GM13976 (cell line): ENCODE measurements at regions not wholly inside any gene's neighbourhood (a gene's known extent, or its start where the extent isn't known, plus 50 kb on each side); places are given as distances from the start of the nearest gene placed in this dataset.

ENCODE experiments used
- DNase-seq: peaks from one replicate; pipeline ENCODE4 v3.0.0; 2012; ENCODE audit warnings: low spot score
- CTCF ChIP-seq: IDR thresholded peaks from 2 replicates; pipeline ENCODE4 v1.5.1; 2012; ENCODE audit warnings: borderline replicate concordance, mild to moderate bottlenecking; ENCODE audit not compliant: insufficient read depth; ENCODE audit errors: extremely low read depth, missing control alignments, control extremely low read depth
- in situ Hi-C: fragments of 300-500 bp; cut with MboI; formaldehyde crosslinking; loops from one replicate; pipeline ENCODE4 v1.12.0; 2022; ENCODE audit warnings: low sequenced_read_pairs, mixed read lengths, inconsistent platforms; ENCODE audit not compliant: unreplicated experiment

DNA sequence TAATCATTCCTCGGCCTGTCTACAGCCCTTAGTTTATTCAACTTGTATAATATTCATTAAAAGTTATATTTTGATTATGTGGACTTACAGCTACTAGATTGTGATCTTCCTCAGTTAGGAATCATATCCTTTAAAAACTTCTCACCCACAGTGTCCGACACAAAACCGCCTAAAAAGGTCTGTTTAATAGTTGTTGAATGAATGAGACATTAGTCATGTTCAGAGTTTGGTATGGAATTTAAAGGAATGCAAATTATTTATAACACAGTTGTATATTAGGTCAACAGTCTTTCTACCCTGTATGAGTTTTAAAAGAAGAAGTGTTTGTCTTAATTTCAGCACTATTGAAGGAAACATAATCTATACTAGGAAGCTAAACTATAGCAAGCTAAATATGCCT is 390.0 kb downstream of the ARL4A start:
- no peak for DNase-seq

GRCh38 chr7:13078105-13078504 is 390.7 kb downstream of the ARL4A start:
- no peak for DNase-seq
- in situ Hi-C loops, result no loop called here

More for the DNA sequence above, 390.0 kb downstream of the ARL4A start:
- in situ Hi-C loops, result no loop called here
- TF ChIP-seq CTCF, result no peak

GRCh38 chr7:13090959-13091358 is 403.5 kb downstream of the ARL4A start:
- in situ Hi-C loops, result no loop called here
- no peak for DNase-seq
- no peak for TF ChIP-seq CTCF

More at GRCh38 chr7:13078105-13078504, 390.7 kb downstream of the ARL4A start:
- TF ChIP-seq CTCF, result no peak

- in situ Hi-C loops, result no loop called here
- no peak for DNase-seq
Observed at GRCh38 chr7:13091974-13092707, 404.7 kb downstream of the ARL4A start.

GRCh38 chr7:13092708-13093005 is 405.2 kb downstream of the ARL4A start:
- TF ChIP-seq CTCF, result no peak
- DNase-seq, result no peak
- in situ Hi-C loops, result no loop called here

More at GRCh38 chr7:13091974-13092707, 404.7 kb downstream of the ARL4A start:
- TF ChIP-seq CTCF, result no peak

DNA sequence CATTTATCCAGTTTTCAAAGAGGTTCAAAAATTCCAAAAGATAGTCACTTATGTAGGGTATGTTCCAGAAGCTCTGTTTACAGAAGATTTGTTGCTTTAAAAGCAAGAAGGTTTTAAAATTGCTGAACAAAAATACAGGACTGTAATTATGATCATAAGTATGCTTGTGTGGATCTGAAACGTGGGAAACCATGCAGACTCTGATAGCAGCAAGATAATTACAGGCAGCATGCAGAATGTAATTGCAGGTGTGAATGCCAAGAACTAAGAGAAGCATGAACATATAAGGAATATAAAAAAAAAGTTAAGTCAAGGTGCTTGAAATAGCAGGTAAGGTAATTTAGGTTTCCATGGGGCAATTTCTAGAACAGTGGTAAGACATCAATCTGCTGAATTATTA is 405.7 kb downstream of the ARL4A start:
- no peak for DNase-seq
- TF ChIP-seq CTCF, result no peak
- in situ Hi-C loops, result no loop called here

DNA sequence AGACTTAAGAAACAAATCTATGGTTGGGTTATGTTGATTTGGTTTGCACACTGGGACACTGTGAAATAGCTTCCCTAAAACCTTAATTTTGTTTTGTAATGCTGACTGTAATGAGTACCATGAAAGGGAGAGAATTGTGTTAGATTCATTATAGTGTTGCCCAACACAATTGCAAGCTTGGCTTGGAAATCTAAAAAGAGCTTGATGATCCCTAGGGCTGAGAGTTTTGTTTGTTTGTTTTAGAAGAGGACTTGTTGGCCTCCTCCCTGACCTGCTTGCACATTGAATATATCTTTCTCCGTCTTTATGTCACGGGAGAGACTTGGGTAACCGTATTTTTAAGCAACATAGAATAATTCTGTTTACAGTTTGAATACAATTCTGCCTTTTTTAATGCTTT is 410.1 kb downstream of the ARL4A start:
- in situ Hi-C loops, result no loop called here
- TF ChIP-seq CTCF, result no peak

More for the DNA sequence above, 410.1 kb downstream of the ARL4A start:
- DNase-seq, result no peak
